Fibroblast of lung (primary cell): ENCODE measurements at regions not wholly inside any gene's neighbourhood (a gene's known extent, or its start where the extent isn't known, plus 50 kb on each side); places are given as distances from the start of the nearest gene placed in this dataset.

Source experiments
- CTCF ChIP-seq, 2 donors: IDR thresholded peaks in 1 of 2; conservative IDR thresholded peaks in 1 of 2; 1 replicate in 1 of 2; 2 replicates in 1 of 2; pipeline ENCODE4 v1.5.1; 2011 to 2012; ENCODE audit warnings: low read length in 2 of 2, control low read depth in 1 of 2, inconsistent platforms in 1 of 2, low read depth in 1 of 2, mild to moderate bottlenecking in 1 of 2
- EZH2 ChIP-seq: IDR thresholded peaks from 2 replicates; pipeline ENCODE4 v1.5.1; 2012; ENCODE audit warnings: low read length, control low read depth, mild to moderate bottlenecking; ENCODE audit errors: missing control alignments

- TF ChIP-seq CTCF (conservative IDR thresholded peaks at IDR 0.05 in 1 of 2, IDR thresholded peaks at IDR 0.05 in 1 of 2; ENCODE audit: low read depth in 1 of 2, low read length in 2 of 2) (no peak), EZH2 (no peak)
These were observed 66.3 kb upstream of the SOX5 start for GRCh38 chr12:24015833-24016160.
